Right atrium auricular region (tissue), 2 donors: ENCODE measurements at regions not wholly inside any gene's neighbourhood (a gene's known extent, or its start where the extent isn't known, plus 50 kb on each side); places are given as distances from the start of the nearest gene placed in this dataset.

Experiments
- DNase-seq: peaks from one replicate; pipeline ENCODE4 v3.0.0-alpha.2; 2019; ENCODE audit warnings: low spot score
- H3K27ac ChIP-seq, 2 donors: fragments of 200-600 bp; sonication (generic); 1 replicate in 1 of 2; 2 replicates in 1 of 2; pipeline ENCODE4 v1.5.1; 2016 to 2019
- H3K27me3 ChIP-seq, 2 donors: fragments of 200-600 bp; sonication (generic); one replicate each; pipeline versions ENCODE4 v1.5.1 to v1.6.0; 2017 to 2019
- H3K36me3 ChIP-seq: fragments of 200-600 bp; sonication (generic); one replicate; pipeline ENCODE4 v1.5.1; 2016
- H3K4me1 ChIP-seq, 2 donors: fragments of 200-600 bp; sonication (generic); one replicate each; pipeline versions ENCODE4 v1.5.1 to v1.6.0; 2017 to 2019
- H3K4me3 ChIP-seq, 2 donors: fragments of 200-600 bp; sonication (generic); 1 replicate in 1 of 2; 2 replicates in 1 of 2; pipeline ENCODE4 v1.5.1; 2017 to 2019; ENCODE audit warnings: mild to moderate bottlenecking in 1 of 2, moderate library complexity in 1 of 2
- H3K9me3 ChIP-seq, 2 donors: fragments of 200-600 bp; sonication (generic); one replicate each; pipeline ENCODE4 v1.5.1; 2019
- TF ChIP-seq, protein P1 (sequence below), 2 donors: fragments of 200-600 bp; sonication (generic); IDR thresholded peaks; one replicate each; pipeline ENCODE4 v1.5.1; 2019; ENCODE audit warnings: antibody characterized with exemption in 2 of 2

DNA sequence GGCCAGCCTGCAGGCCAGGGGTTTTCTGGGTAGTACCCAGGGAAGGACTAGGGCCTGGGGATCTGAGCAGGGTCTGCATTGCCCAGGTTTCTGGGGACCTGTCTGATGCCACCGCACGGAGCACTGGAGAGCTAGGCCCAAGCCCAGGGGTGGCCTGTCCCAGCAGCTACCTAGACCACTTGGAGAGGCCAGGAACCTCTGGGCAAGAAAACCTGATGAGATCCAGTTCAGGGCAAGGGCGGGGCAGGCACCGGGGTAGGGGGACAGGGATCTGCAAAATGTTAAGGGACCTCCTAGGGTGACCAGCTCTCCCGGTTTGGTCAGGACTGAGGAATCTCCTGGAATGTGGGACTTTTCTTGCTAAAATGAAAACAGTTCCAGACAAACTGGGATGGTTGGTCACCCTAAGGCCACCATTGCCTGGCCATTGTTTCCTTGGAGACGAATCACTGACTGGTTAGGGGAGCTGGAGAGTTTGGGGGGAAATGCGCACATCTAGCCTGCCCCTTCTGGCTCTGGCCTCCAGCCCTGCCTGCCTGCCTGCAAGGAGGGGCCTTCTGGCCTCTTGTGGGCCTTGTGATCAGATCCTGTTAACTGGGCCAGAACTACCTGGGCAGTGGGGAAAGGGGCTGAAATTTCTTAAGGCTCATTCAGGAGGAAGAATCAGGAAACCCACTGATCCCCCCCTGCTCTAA lies 117.4 kb upstream of the TLE3 start:
- TF ChIP-seq, protein P1, sequence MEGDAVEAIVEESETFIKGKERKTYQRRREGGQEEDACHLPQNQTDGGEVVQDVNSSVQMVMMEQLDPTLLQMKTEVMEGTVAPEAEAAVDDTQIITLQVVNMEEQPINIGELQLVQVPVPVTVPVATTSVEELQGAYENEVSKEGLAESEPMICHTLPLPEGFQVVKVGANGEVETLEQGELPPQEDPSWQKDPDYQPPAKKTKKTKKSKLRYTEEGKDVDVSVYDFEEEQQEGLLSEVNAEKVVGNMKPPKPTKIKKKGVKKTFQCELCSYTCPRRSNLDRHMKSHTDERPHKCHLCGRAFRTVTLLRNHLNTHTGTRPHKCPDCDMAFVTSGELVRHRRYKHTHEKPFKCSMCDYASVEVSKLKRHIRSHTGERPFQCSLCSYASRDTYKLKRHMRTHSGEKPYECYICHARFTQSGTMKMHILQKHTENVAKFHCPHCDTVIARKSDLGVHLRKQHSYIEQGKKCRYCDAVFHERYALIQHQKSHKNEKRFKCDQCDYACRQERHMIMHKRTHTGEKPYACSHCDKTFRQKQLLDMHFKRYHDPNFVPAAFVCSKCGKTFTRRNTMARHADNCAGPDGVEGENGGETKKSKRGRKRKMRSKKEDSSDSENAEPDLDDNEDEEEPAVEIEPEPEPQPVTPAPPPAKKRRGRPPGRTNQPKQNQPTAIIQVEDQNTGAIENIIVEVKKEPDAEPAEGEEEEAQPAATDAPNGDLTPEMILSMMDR (IDR thresholded peaks at IDR 0.05): no peak
- Histone ChIP-seq H3K9me3 (no peaks in the 10 kb centered on the region), H3K4me3 (no peak overlapping the region), H3K27ac (no peak overlapping the region), H3K4me1 (peaks cover 0 to 12% of the 10 kb centered on the region in 2 donors), H3K27me3 (no peaks in the 10 kb centered on the region), H3K36me3 (no peaks in the 10 kb centered on the region)
- no peak for DNase-seq

DNA sequence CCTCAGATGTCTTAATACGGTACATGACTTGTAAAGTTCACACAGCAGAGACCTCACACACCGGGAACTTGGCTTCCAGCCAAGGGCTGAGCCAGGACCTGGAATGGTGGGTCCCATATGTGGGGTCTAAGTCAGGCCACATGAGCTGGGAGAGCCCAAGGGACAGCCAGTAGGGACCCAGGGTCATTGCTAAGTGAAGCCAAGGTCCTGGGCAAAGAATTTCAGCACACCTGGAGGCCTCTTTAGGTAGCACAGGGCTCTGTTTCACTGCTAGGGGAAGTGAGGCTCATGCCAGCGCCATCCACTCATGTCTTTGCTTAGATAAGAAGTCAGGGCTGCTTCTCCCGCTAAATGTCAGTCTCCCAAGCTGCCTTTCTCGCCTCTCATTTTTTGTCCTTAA lies 116.6 kb upstream of the TLE3 start:
- H3K9me3 ChIP-seq: no peaks in the 10 kb centered on the region
- TF ChIP-seq, protein P1 (IDR thresholded peaks at IDR 0.05): no peak
- no peak overlapping the region for H3K4me3 ChIP-seq
- no peaks in the 10 kb centered on the region for H3K36me3 ChIP-seq
- DNase-seq: no peak
- peaks cover 0 to 12% of the 10 kb centered on the region in 2 donors for H3K4me1 ChIP-seq
- H3K27me3 ChIP-seq: no peaks in the 10 kb centered on the region
- H3K27ac ChIP-seq: no peak overlapping the region

GRCh38 chr15:70213794-70214193 lies 116.1 kb upstream of the TLE3 start:
- Histone ChIP-seq H3K9me3 (no peaks in the 10 kb centered on the region), H3K36me3 (no peaks in the 10 kb centered on the region), H3K4me1 (peaks cover 0 to 12% of the 10 kb centered on the region in 2 donors), H3K4me3 (no peak overlapping the region), H3K27ac (no peak overlapping the region), H3K27me3 (no peaks in the 10 kb centered on the region)
- DNase-seq: no peak
- TF ChIP-seq, protein P1 (IDR thresholded peaks at IDR 0.05): no peak

DNA sequence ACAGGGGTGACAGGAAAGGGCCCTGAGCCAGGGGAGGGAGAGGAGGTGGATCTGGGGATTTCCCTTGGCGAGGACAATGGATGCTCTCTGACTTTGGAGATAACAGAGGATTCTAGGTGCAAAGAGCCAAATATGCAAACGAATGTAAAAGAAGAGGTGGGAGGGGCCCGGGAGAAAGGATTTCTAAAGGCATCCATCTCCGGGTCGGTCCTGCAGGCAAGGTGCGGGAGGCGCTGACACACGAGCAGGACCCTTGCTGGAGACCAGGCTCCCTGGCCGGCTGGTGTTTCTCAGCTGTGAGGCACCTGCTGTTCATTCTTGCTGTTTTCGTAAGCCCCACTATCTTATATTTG lies 115.2 kb upstream of the TLE3 start:
- Histone ChIP-seq H3K27ac (no peak overlapping the region), H3K4me3 (no peak overlapping the region), H3K36me3 (no peaks in the 10 kb centered on the region), H3K27me3 (no peaks in the 10 kb centered on the region), H3K4me1 (peaks cover 0 to 12% of the 10 kb centered on the region in 2 donors), H3K9me3 (no peaks in the 10 kb centered on the region)
- TF ChIP-seq, protein P1 (IDR thresholded peaks at IDR 0.05): no peak
- DNase-seq: no peak

GRCh38 chr15:70212286-70212962 lies 114.7 kb upstream of the TLE3 start:
- H3K4me1 ChIP-seq: peaks cover 0 to 12% of the 10 kb centered on the region in 2 donors
- no peaks in the 10 kb centered on the region for H3K27me3 ChIP-seq
- H3K9me3 ChIP-seq: no peaks in the 10 kb centered on the region
- TF ChIP-seq, protein P1 (IDR thresholded peaks at IDR 0.05): no peak
- no peak overlapping the region for H3K4me3 ChIP-seq
- H3K36me3 ChIP-seq: no peaks in the 10 kb centered on the region
- no peak overlapping the region for H3K27ac ChIP-seq
- no peak for DNase-seq
